HepG2 (cell line): ENCODE measurements at regions not wholly inside any gene's neighbourhood (a gene's known extent, or its start where the extent isn't known, plus 50 kb on each side); places are given as distances from the start of the nearest gene placed in this dataset.

ENCODE experiments used
- ATAC-seq: fragments of 200-7000 bp; cut with Tn5 transposase; 3 replicates; pipeline ENCODE4 v1.9.1; 2020; ENCODE audit warnings: mild to moderate bottlenecking, moderate library complexity
- BruUV-seq: library from RNA; stranded (reverse); fragments of 400-500 nt; replicated peaks from 2 replicates; lab custom pipeline; 2021; lab: Mats Ljungman, UMichigan
- CTCF ChIA-PET: fragments of 300-600 bp; formaldehyde crosslinking; extraction: SDS; loops from one replicate; lab custom pipeline; 2021; ENCODE audit warnings: low total read pairs, inconsistent platforms, low intra/inter-chr PET ratio; lab: Yijun Ruan, JAX
- POLR2A ChIA-PET: fragments of 350-600 bp; sonication (Branson Sonifier 250); formaldehyde crosslinking; loops from one replicate; lab custom pipeline; 2020; ENCODE audit warnings: antibody characterized with exemption, inconsistent platforms; lab: Yijun Ruan, JAX
- DNase-seq: peaks from one replicate; pipeline ENCODE4 v3.0.0-alpha.2; 2015; ENCODE audit warnings: low spot score
- FAIRE-seq: peaks from 3 replicates; lab custom pipeline; 2011; peaks lifted over from hg19 to GRCh38; lab: Jason Lieb, UNC
- H2AFZ ChIP-seq: one replicate; pipeline ENCODE4 v1.6.1; 2011; ENCODE audit warnings: low read length, inconsistent platforms
- H3K27ac ChIP-seq: fragments of 300-600 bp; 3 replicates; pipeline ENCODE4 v1.8.0; 2011; ENCODE audit warnings: mixed run types, mild to moderate bottlenecking, mixed read lengths, low read length, inconsistent platforms; ENCODE audit not compliant: insufficient read depth; ENCODE audit errors: extremely low read length
- H3K27me3 ChIP-seq, 2 experiments: fragments of 200-600 bp in 1 of 2; 2 replicates in 1 of 2; 3 replicates in 1 of 2; pipeline versions ENCODE4 v1.6.0 to v1.8.0; 2011; ENCODE audit warnings: low read length in 2 of 2, mild to moderate bottlenecking in 2 of 2, moderate library complexity in 2 of 2, inconsistent platforms in 1 of 2; ENCODE audit not compliant: insufficient read depth in 2 of 2, control insufficient read depth in 1 of 2
- H3K36me3 ChIP-seq, 2 experiments: fragments of 200-600 bp in 1 of 2; replicated peaks in 1 of 2; 2 replicates in 1 of 2; 3 replicates in 1 of 2; pipeline versions ENCODE4 v1.5.1 to v1.8.0; 2011; ENCODE audit warnings: low read length in 2 of 2, inconsistent platforms in 1 of 2; ENCODE audit not compliant: insufficient read depth in 2 of 2, control insufficient read depth in 1 of 2
- H3K4me1 ChIP-seq: 2 replicates; pipeline ENCODE4 v1.5.1; 2012; ENCODE audit warnings: low read length, inconsistent platforms; ENCODE audit not compliant: insufficient read depth
- H3K4me2 ChIP-seq: 2 replicates; pipeline ENCODE4 v1.6.0; 2011; ENCODE audit warnings: low read depth, low read length, inconsistent platforms
- H3K4me3 ChIP-seq, 3 experiments: fragments of 200-600 bp in 1 of 3; sonication (generic), shearing (Covaris generic) in 1 of 3; replicated peaks in 1 of 3; 2 replicates each; pipeline ENCODE4 v1.5.1; 2011 to 2016; ENCODE audit warnings: low read length in 3 of 3, inconsistent platforms in 2 of 3, low read depth in 2 of 3, mild to moderate bottlenecking in 2 of 3, control low read depth in 1 of 3, mixed read lengths in 1 of 3; ENCODE audit not compliant: insufficient read depth in 1 of 3
- H3K79me2 ChIP-seq: one replicate; pipeline ENCODE4 v1.6.1; 2011; ENCODE audit warnings: low read length, inconsistent platforms; ENCODE audit not compliant: insufficient read depth
- H3K9ac ChIP-seq: 2 replicates; pipeline ENCODE4 v1.6.0; 2011; ENCODE audit warnings: mild to moderate bottlenecking, low read depth, low read length, inconsistent platforms; ENCODE audit not compliant: insufficient read depth
- H3K9me3 ChIP-seq: 2 replicates; pipeline ENCODE4 v1.5.1; 2012; ENCODE audit warnings: mild to moderate bottlenecking, low read length
- H4K20me1 ChIP-seq: 2 replicates; pipeline ENCODE4 v1.6.0; 2011; ENCODE audit warnings: inconsistent platforms, mild to moderate bottlenecking, low read length, moderate library complexity; ENCODE audit not compliant: insufficient read depth
- MAFF ChIP-seq: IDR thresholded peaks from 2 replicates; pipeline ENCODE4 v1.6.1; 2011; ENCODE audit warnings: low read depth, low read length, improper control_type of control experiment
- MAFK ChIP-seq, 2 experiments: IDR thresholded peaks in 1 of 2; conservative IDR thresholded peaks in 1 of 2; 2 replicates each; pipeline ENCODE4 v1.6.1; 2011; ENCODE audit warnings: improper control_type of control experiment in 2 of 2, low read length in 2 of 2
- ZNF317 ChIP-seq: sonication (generic); formaldehyde crosslinking; IDR thresholded peaks from 2 replicates; pipeline ENCODE4 v1.5.0; 2020; ENCODE audit warnings: mild to moderate bottlenecking, missing genetic modification reagents
- ZNF33A ChIP-seq: sonication (generic); formaldehyde crosslinking; IDR thresholded peaks from 2 replicates; pipeline ENCODE4 v1.5.1; 2020; ENCODE audit warnings: missing genetic modification reagents, mild to moderate bottlenecking, moderate library complexity, borderline replicate concordance
- WGBS: methylation state at CpG from one replicate; pipeline ENCODE4 v1.1.6; 2017; ENCODE audit warnings: low lambda C conversion rate; 5-methylcytosine and 5-hydroxymethylcytosine counted together
- in situ Hi-C: cut with HindIII; loops from 2 replicates; pipeline ENCODE4 v1.10.0; 2017; ENCODE audit warnings: low pct_unique_long_range_greater_than_20kb; ENCODE audit not compliant: extremely low pct_ligation_motif_present
- intact Hi-C: fragments of 100-400 bp; cut with micrococcal nuclease; formaldehyde crosslinking; loops from one replicate; pipeline ENCODE4 v1.10.0; 2022; ENCODE audit not compliant: unreplicated experiment
- TF ChIP-seq, protein P1 (sequence below): sonication (generic); formaldehyde crosslinking; IDR thresholded peaks from 2 replicates; pipeline ENCODE4 v1.8.0; 2022; ENCODE audit warnings: mild to moderate bottlenecking, missing genetic modification reagents, borderline replicate concordance
- TF ChIP-seq, protein P2 (sequence below): sonication (generic); formaldehyde crosslinking; IDR thresholded peaks from 2 replicates; pipeline ENCODE4 v1.8.0; 2022; ENCODE audit warnings: mild to moderate bottlenecking, missing genetic modification reagents, moderate library complexity

DNA sequence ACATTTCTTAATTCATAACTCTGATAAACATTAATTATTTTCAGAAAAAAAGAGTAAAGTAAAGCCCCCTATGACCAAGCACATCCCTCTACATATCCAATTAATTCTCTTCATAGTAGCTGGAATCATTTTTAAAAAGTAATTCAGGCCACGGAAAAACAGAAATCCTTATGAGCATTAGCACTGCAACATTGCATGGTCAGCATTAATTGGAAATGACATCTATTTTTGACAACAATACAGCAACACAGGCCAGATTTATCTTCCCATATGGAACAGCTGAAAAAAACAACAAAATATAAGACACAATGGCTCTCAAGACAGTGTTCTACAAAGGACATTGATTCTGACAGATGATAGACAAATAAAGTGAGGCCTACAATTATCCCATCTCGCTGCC is 236.6 kb downstream of the TMA16 start:
- POLR2A ChIA-PET = no interaction called here
- Histone ChIP-seq H4K20me1 (no peaks in the 10 kb centered on the region), H3K9ac (no peak overlapping the region), H3K4me3 (no peak overlapping the region), H3K79me2 (no peaks in the 10 kb centered on the region), H3K9me3 (peaks cover 14% of the 10 kb centered on the region; the same call in 1 of the 2 replicates), H3K4me2 (no peak overlapping the region), H3K27me3 (no peaks in the 10 kb centered on the region), H3K4me1 (no peaks in the 10 kb centered on the region), H3K36me3 (no peaks in the 10 kb centered on the region), H3K27ac (no peak overlapping the region), H2AFZ (no peak overlapping the region)
- CTCF ChIA-PET = no interaction called here
- in situ Hi-C loops (no loop called here), intact Hi-C loops (no loop called here)
- TF ChIP-seq ZNF33A (CRISPR knock-in tag) = no peak
- peak; percentile 87 for TF ChIP-seq MAFF
- TF ChIP-seq MAFK (conservative IDR thresholded peaks at IDR 0.05 in 1 of 2, IDR thresholded peaks at IDR 0.05 in 1 of 2; ENCODE audit: low read length in 2 of 2) = peak; percentile 79 to 92; a peak in 3 of 4 replicates
- TF ChIP-seq, protein P1, sequence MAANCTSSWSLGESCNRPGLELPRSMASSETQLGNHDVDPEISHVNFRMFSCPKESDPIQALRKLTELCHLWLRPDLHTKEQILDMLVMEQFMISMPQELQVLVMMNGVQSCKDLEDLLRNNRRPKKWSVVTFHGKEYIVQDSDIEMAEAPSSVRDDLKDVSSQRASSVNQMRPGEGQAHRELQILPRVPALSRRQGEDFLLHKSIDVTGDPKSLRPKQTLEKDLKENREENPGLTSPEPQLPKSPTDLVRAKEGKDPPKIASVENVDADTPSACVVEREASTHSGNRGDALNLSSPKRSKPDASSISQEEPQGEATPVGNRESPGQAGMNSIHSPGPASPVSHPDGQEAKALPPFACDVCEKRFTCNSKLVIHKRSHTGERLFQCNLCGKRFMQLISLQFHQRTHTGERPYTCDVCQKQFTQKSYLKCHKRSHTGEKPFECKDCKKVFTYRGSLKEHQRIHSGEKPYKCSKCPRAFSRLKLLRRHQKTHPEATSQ (CRISPR knock-in tag) = no peak
- FAIRE-seq (no peak), ATAC-seq (no peak), DNase-seq (no peak)
- no TSS peak for BruUV-seq
- WGBS = 23% methylated on average over 2 of the region's 2 CpGs

DNA sequence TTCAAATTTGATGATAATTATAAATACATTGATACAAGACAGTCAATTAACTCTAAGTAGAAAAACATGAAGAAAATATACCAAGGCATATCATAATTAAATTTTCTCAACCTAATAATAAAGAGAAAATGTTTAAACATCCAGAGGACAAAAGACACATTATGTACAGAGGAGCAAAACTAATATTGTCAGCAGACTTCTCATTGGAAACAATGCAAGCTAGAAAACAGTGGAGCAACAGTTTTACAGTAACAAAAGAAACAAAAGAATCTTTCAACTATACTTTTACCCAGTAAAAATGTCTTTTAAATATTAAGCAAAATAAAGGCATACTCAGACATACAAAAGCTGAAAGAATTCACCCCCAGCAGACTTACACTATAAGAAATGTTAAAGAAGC is 238.0 kb downstream of the TMA16 start:
- Histone ChIP-seq H3K4me2 (no peak overlapping the region), H3K4me1 (no peaks in the 10 kb centered on the region), H2AFZ (no peak overlapping the region), H3K36me3 (no peaks in the 10 kb centered on the region), H3K27me3 (no peaks in the 10 kb centered on the region), H3K9ac (no peak overlapping the region), H4K20me1 (no peaks in the 10 kb centered on the region), H3K9me3 (peaks cover 7% of the 10 kb centered on the region; the same call in 1 of the 2 replicates), H3K79me2 (no peaks in the 10 kb centered on the region), H3K27ac (no peak overlapping the region), H3K4me3 (no peak overlapping the region)
- POLR2A ChIA-PET = no interaction called here
- CTCF ChIA-PET = no interaction called here
- ATAC-seq (no peak), DNase-seq (no peak), FAIRE-seq (no peak)
- in situ Hi-C loops = no loop called here
- BruUV-seq = no TSS peak
- TF ChIP-seq ZNF317 = peak; percentile 60; the same call in 1 of the 2 replicates
- TF ChIP-seq, protein P2, sequence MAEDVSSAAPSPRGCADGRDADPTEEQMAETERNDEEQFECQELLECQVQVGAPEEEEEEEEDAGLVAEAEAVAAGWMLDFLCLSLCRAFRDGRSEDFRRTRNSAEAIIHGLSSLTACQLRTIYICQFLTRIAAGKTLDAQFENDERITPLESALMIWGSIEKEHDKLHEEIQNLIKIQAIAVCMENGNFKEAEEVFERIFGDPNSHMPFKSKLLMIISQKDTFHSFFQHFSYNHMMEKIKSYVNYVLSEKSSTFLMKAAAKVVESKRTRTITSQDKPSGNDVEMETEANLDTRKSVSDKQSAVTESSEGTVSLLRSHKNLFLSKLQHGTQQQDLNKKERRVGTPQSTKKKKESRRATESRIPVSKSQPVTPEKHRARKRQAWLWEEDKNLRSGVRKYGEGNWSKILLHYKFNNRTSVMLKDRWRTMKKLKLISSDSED (CRISPR knock-in tag) = no peak
- intact Hi-C loops = no loop called here
